ENCODE measurements at regions not wholly inside any gene's neighbourhood (a gene's known extent, or its start where the extent isn't known, plus 50 kb on each side); places are given as distances from the start of the nearest gene placed in this dataset.

DNA sequence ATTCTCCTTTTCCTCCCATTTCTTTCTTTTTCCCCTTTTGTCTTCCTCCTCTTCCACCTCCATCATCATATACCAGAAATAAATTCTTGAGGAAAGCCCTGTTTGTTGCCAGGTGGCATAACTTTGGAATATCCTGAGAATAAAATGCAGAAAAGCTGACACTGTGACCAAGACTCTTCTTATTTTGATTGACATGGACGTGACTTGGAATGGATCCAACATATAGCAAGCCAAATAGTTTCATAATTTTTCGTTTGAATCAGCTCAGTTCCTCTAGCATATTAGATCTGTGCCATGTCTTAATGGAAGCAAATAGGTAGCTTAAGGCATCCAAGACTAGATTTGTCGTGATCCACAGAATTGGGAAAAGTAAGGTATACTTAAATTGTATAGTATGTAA lies 354.7 kb upstream of the FIGN start:
- DNase-seq (ENCODE audit: low spot score) = no peak

DNA sequence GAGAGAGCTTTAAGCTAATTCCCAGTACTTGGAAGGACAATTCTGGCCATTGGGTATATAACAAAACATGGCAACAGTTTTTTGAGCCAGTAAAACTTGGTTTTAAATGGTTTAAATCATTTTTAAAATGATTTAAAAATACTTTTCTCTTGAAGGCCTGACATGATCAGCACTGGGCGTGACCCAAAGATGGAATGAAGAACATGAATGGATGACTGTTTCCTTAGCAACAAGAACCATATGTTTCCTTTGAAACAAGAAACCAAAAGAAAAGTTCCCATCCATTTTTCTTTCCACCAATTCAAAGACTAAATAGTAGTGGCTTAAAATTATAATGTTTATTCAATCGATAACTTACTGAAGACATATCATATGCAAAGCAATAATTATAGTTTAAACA lies 348.3 kb upstream of the FIGN start:
- no peak for DNase-seq (ENCODE audit: low spot score)

- no peak for DNase-seq (ENCODE audit: low spot score)
These were observed 344.7 kb upstream of the FIGN start for GRCh38 chr2:164080486-164080885.

- no peak for DNase-seq (ENCODE audit: low spot score)
These were observed 343.4 kb upstream of the FIGN start for GRCh38 chr2:164079258-164079657.

DNA sequence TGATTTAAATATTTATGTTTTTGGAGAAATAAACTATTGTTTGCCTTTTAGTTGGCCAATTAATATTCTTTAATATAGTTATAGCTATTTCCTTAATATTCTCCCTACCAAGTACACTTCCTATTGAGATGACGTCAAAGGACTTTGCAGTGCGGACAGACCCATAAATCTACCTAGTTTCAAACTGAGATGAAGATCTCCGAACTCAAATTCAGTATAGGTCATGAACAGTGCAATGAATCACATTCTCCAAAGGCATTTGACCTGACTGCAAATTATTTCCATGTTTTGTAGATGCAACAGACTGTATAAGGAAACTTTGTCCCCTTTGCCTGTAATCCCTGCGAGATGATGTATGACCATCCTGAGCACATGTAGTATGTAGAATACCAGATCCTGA lies 342.6 kb upstream of the FIGN start:
- DNase-seq (ENCODE audit: low spot score) = no peak

GRCh38 chr2:164073101-164074074 lies 337.6 kb upstream of the FIGN start:
- DNase-seq (ENCODE audit: low spot score) = no peak

DNA sequence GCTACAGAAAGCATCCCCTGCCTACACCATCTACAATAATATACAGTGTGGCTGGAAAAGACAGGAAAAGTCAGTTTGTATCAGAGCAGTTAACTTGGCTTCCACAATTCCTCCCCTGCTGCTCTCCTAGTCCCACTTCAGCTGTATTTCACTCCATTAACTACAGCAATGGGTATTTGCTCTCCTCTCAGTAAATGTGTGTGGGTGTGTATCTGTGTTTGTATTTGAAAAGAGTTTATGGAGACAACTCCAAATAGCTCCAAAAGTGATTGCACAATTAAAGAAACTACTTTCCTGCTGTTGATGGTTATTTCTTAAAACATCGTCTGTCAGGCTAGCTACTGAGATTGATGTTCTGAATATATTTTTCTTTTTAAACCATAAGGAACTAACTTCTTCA lies 333.7 kb upstream of the FIGN start:
- no peak for DNase-seq (ENCODE audit: low spot score)

DNA sequence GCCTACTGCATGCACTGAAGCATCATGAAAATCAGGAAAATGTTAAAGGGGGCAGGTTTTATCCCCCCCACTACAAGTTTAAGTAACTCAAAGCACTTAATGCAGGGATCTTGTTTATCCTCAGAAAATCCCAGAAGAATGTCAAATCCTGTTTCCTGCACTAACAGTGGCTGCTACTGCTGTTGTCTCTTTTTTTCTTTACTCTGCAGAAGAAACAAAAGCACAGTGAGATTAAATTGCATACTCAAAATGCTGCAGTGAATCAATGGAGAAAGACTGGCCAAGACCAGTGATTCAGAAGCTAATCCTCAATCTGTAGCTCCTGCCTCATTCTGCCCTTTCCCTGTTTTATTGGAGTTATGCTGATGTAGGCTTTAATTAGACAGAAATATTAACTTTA lies 332.3 kb upstream of the FIGN start:
- DNase-seq (ENCODE audit: low spot score) = no peak

- no peak for DNase-seq (ENCODE audit: low spot score)
These were observed 330.3 kb upstream of the FIGN start for GRCh38 chr2:164066095-164066494.

DNA sequence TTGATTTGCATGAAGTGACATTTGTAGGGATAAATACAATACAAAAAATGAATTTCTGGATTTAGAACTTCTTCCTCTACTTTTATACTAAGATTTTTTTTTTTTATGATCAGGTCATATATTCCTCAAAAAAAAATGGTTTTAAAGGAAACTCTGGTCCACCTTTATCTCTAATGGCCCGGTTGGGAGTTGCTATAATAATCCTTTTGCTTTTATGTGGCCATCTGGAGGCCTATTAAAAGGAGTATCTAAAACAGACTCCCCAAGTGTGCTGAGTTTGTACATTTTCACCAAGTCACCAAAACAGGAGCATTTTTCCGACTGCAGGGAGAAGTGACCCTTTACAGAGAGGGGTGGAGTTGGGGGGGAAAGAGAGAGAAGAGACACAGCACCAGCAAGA lies 329.2 kb upstream of the FIGN start:
- no peak for DNase-seq (ENCODE audit: low spot score)

DNA sequence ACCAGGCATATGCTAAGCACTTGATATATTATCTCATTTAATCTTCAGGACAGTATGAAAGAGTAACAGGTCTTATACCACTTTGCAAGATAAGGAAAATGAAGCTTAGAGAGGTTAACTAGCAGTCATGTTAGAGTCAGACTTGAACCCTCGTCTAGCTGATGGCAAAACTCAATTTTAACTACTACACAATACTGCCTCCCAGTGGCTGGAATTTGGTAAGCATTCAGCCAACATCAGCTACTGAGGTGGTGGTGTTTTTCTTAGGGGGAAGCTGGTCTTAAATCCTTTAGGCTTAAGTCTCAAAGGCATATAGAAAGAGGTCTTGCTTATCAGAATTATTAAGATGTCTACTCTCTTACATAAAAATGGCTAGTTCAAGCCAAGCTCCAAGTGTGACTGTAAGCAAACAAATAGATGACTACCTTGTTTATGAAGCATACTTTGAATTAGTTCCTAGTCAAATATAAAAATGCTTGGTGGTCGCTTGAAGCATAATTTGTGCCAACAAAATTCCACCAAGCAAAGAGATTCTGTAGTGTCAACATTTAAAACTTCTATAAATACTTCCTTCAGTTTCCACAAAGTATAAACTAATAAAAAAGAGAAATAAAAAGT lies 325.4 kb upstream of the FIGN start:
- peak; percentile 47 for DNase-seq (ENCODE audit: low spot score)

GRCh38 chr2:164060031-164060430 lies 324.2 kb upstream of the FIGN start:
- DNase-seq (ENCODE audit: low spot score) = no peak

- DNase-seq (ENCODE audit: low spot score) = no peak
These were observed 319.8 kb upstream of the FIGN start for GRCh38 chr2:164055623-164056022.

DNA sequence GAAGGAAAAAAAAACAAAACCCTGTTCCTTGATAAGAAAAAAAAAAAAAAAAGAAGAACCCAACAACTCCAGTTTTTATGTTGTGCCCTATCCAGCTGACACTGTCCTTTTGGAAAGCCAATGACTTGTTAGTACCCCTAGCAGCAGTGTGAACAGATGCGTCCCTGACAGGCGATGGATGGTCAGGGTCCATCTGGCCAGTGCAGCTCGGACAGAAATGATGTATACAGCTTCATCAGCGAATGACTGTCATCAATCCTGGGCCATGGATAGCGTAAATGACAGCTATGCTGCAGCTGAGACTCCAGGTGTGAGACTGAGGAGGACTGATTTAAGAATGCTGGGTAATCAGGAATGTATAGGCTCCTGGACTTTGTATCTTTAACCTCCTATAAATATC lies 318.8 kb upstream of the FIGN start:
- no peak for DNase-seq (ENCODE audit: low spot score)

GRCh38 chr2:164053021-164053420 lies 317.2 kb upstream of the FIGN start:
- no peak for DNase-seq (ENCODE audit: low spot score)

- no peak for DNase-seq (ENCODE audit: low spot score)
These were observed 316.2 kb upstream of the FIGN start for GRCh38 chr2:164052006-164052405.

- DNase-seq (ENCODE audit: low spot score) = no peak
These were observed 312.9 kb upstream of the FIGN start for GRCh38 chr2:164048729-164049128.

DNA sequence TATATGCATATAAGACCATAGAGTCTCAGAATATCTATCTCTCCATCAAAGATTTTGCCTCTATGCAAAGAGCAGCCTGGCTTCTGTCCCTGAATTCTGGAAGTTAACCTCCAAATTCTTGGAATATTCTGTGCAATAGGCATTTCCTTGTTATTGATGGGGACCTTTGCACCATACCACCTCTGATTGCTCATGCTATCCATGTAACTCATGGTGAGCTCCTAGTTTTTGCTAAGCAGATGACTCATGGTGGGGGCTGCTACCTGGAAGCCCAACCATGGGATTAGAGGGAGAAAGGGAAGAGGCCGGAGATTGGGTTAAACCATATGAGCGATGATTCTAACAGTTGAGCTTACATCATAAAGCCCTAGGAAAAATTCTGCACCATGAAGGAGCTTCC lies 310.2 kb upstream of the FIGN start:
- no peak for DNase-seq (ENCODE audit: low spot score)

GRCh38 chr2:164044622-164045021 lies 308.8 kb upstream of the FIGN start:
- no peak for DNase-seq (ENCODE audit: low spot score)

DNA sequence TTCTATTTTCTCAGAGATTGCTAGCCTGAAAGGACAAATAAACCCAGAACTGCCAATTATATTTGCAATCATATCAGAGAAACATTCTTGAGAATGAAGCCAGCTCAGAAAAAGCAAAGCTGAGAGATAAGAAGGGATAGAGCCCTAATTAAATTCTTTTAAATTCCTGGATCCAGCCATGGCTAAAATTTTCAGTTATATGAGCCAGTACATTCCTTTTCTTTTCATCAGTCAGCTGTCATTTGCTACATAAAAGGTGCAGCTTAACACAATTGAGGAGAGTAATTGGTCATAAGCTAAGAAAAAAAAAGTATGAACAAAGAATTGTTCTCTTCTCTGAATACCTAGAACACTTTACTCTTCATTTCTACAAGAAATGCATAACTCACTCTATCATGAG lies 303.5 kb upstream of the FIGN start:
- DNase-seq (ENCODE audit: low spot score) = no peak

- no peak for DNase-seq (ENCODE audit: low spot score)
These were observed 297.2 kb upstream of the FIGN start for GRCh38 chr2:164032995-164033394.

DNA sequence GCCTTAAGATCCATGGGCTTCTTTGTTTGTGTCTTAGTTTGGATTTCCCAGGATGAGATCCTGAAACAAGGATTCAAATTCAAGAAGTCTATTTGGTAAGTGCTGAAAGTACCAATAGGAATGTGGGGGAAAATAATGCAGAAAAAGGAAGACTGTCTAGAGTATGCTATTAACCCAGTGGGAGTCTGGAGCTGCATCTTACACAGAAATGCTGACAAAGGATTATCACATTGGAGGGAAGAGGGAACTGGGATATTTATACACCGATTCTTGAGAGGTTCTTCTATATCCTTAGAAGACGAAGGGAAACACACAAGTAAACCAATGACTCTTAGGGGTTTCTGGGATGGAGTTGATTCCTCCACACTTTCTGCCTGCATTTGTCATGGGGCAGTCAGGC lies 294.8 kb upstream of the FIGN start:
- no peak for DNase-seq (ENCODE audit: low spot score)

GRCh38 chr2:164028814-164029534 lies 293.2 kb upstream of the FIGN start:
- DNase-seq (ENCODE audit: low spot score) = no peak

All from kidney capillary endothelial cell (primary cell).